Natural killer cell treated with Interleukin-12 subunit alpha and Interleukin-12 subunit beta and Interleukin-15 and Interleukin-18, amount 100 ng/mL, for 72 hours (primary cell): ENCODE measurements at regions not wholly inside any gene's neighbourhood (a gene's known extent, or its start where the extent isn't known, plus 50 kb on each side); places are given as distances from the start of the nearest gene placed in this dataset.
"Not testable (repeated sequence)": the region's sequence is repeated elsewhere in the genome, so short reads cannot be mapped to it uniquely, and the experiment has no call there.

Source experiments
- ATAC-seq, 2 donors: fragments of 150-1000 bp; cut with Tn5 transposase in 1 of 2; sonication (Bioruptor Pico), chemical (Tn5 transposase) in 1 of 2; 2 replicates each; pipeline ENCODE4 v1.10.0; 2021
- DNase-seq: peaks from one replicate; pipeline ENCODE4 v3.0.0; 2022; ENCODE audit warnings: low spot score
- H3K27ac Mint-ChIP-seq, 2 donors: 1 replicate in 1 of 2; 2 replicates in 1 of 2; pipeline ENCODE4 v1.8.0; 2022; ENCODE audit warnings: mixed read lengths in 2 of 2, mild to moderate bottlenecking in 1 of 2, moderate library complexity in 1 of 2
- H3K27me3 Mint-ChIP-seq, 2 donors: 1 replicate in 1 of 2; 2 replicates in 1 of 2; pipeline ENCODE4 v1.8.0; 2022; ENCODE audit warnings: mixed read lengths in 2 of 2
- H3K36me3 Mint-ChIP-seq: one replicate; pipeline ENCODE4 v1.8.0; 2022; ENCODE audit warnings: mixed read lengths
- H3K4me1 Mint-ChIP-seq, 2 donors: 1 replicate in 1 of 2; 2 replicates in 1 of 2; pipeline ENCODE4 v1.8.0; 2022; ENCODE audit warnings: low read depth in 2 of 2, mixed read lengths in 2 of 2, mild to moderate bottlenecking in 1 of 2
- H3K4me3 Mint-ChIP-seq: one replicate; pipeline ENCODE4 v1.8.0; 2022; ENCODE audit warnings: mixed read lengths
- H3K9me3 Mint-ChIP-seq: 2 replicates; pipeline ENCODE4 v1.8.0; 2022; ENCODE audit warnings: mixed read lengths

GRCh38 chr13:76829572-76830327 is 56.5 kb downstream of the KCTD12 start:
- DNase-seq (no peak), ATAC-seq (no peak)
- peaks cover 0 to 2% of the 10 kb centered on the region in 2 donors for H3K4me1 Mint-ChIP-seq
- H3K36me3 Mint-ChIP-seq: no peaks in the 10 kb centered on the region
- H3K4me3 Mint-ChIP-seq: no peak overlapping the region
- H3K27me3 Mint-ChIP-seq: peaks cover 18% of the 10 kb centered on the region in 2 donors
- H3K27ac Mint-ChIP-seq: no peak overlapping the region
- H3K9me3 Mint-ChIP-seq: no peaks in the 10 kb centered on the region

- Mint-ChIP-seq H3K9me3 (no peaks in the 10 kb centered on the region), H3K27ac (no peak overlapping the region), H3K27me3 (peaks cover 20 to 30% of the 10 kb centered on the region in 2 donors), H3K4me1 (peaks cover 0 to 2% of the 10 kb centered on the region in 2 donors), H3K36me3 (no peaks in the 10 kb centered on the region), H3K4me3 (no peak overlapping the region)
- DNase-seq (no peak), ATAC-seq (no peak)
These were observed 57.9 kb downstream of the KCTD12 start for GRCh38 chr13:76828316-76828741.

GRCh38 chr13:76826527-76826926 is 59.7 kb downstream of the KCTD12 start:
- DNase-seq (no peak), ATAC-seq (no peak)
- no peaks in the 10 kb centered on the region for H3K36me3 Mint-ChIP-seq
- H3K4me1 Mint-ChIP-seq: peaks cover 0 to 2% of the 10 kb centered on the region in 2 donors
- no peaks in the 10 kb centered on the region for H3K9me3 Mint-ChIP-seq
- peaks cover 14 to 21% of the 10 kb centered on the region in 2 donors for H3K27me3 Mint-ChIP-seq
- no peak overlapping the region for H3K27ac Mint-ChIP-seq
- H3K4me3 Mint-ChIP-seq: no peak overlapping the region

- no peak for DNase-seq
- no peaks in the 10 kb centered on the region for H3K9me3 Mint-ChIP-seq
- H3K27ac Mint-ChIP-seq: no peak overlapping the region
- no peaks in the 10 kb centered on the region for H3K36me3 Mint-ChIP-seq
- peaks cover 13 to 19% of the 10 kb centered on the region in 2 donors for H3K27me3 Mint-ChIP-seq
- no peak overlapping the region for H3K4me3 Mint-ChIP-seq
- peaks cover 0 to 2% of the 10 kb centered on the region in 2 donors for H3K4me1 Mint-ChIP-seq
- no peak for ATAC-seq
These were observed 60.8 kb downstream of the KCTD12 start for GRCh38 chr13:76825430-76825829.

GRCh38 chr13:76823969-76824368 is 62.2 kb downstream of the KCTD12 start:
- no peaks in the 10 kb centered on the region for H3K36me3 Mint-ChIP-seq
- peaks cover 0 to 2% of the 10 kb centered on the region in 2 donors for H3K4me1 Mint-ChIP-seq
- H3K4me3 Mint-ChIP-seq: no peak overlapping the region
- H3K27ac Mint-ChIP-seq: no peak overlapping the region
- H3K9me3 Mint-ChIP-seq: no peaks in the 10 kb centered on the region
- peaks cover 12 to 20% of the 10 kb centered on the region in 2 donors for H3K27me3 Mint-ChIP-seq
- ATAC-seq (no peak), DNase-seq (no peak)

GRCh38 chr13:76822698-76823267 is 63.4 kb downstream of the KCTD12 start:
- no peak overlapping the region for H3K4me3 Mint-ChIP-seq
- peaks cover 17 to 32% of the 10 kb centered on the region in 2 donors for H3K27me3 Mint-ChIP-seq
- no peaks in the 10 kb centered on the region for H3K4me1 Mint-ChIP-seq
- H3K36me3 Mint-ChIP-seq: no peaks in the 10 kb centered on the region
- ATAC-seq (no peak), DNase-seq (no peak)
- H3K9me3 Mint-ChIP-seq: no peaks in the 10 kb centered on the region
- no peak overlapping the region for H3K27ac Mint-ChIP-seq

GRCh38 chr13:76821222-76821621 is 65.0 kb downstream of the KCTD12 start:
- DNase-seq, ATAC-seq, H3K4me3 Mint-ChIP-seq, H3K27ac Mint-ChIP-seq, H3K36me3 Mint-ChIP-seq, H3K4me1 Mint-ChIP-seq, H3K9me3 Mint-ChIP-seq: not testable (repeated sequence)
- peaks cover 17 to 39% of the 10 kb centered on the region in 2 donors for H3K27me3 Mint-ChIP-seq

- H3K27ac Mint-ChIP-seq: no peak overlapping the region
- no peak for DNase-seq
- no peaks in the 10 kb centered on the region for H3K4me1 Mint-ChIP-seq
- no peak overlapping the region for H3K4me3 Mint-ChIP-seq
- no peak for ATAC-seq
- no peaks in the 10 kb centered on the region for H3K9me3 Mint-ChIP-seq
- H3K27me3 Mint-ChIP-seq: peaks cover 22 to 44% of the 10 kb centered on the region in 2 donors
- no peaks in the 10 kb centered on the region for H3K36me3 Mint-ChIP-seq
These were observed 65.4 kb downstream of the KCTD12 start for GRCh38 chr13:76820759-76821158.

GRCh38 chr13:76816394-76816793 is 69.8 kb downstream of the KCTD12 start:
- no peak overlapping the region for H3K4me3 Mint-ChIP-seq
- H3K36me3 Mint-ChIP-seq: no peaks in the 10 kb centered on the region
- H3K27me3 Mint-ChIP-seq: peaks cover 18 to 38% of the 10 kb centered on the region in 2 donors
- no peak overlapping the region for H3K27ac Mint-ChIP-seq
- ATAC-seq: no peak
- no peak for DNase-seq
- no peaks in the 10 kb centered on the region for H3K4me1 Mint-ChIP-seq
- no peaks in the 10 kb centered on the region for H3K9me3 Mint-ChIP-seq

- no peak for DNase-seq
- no peaks in the 10 kb centered on the region for H3K36me3 Mint-ChIP-seq
- H3K4me1 Mint-ChIP-seq: no peaks in the 10 kb centered on the region
- no peak overlapping the region for H3K27ac Mint-ChIP-seq
- no peak for ATAC-seq
- no peaks in the 10 kb centered on the region for H3K9me3 Mint-ChIP-seq
- H3K27me3 Mint-ChIP-seq: peaks cover 20 to 41% of the 10 kb centered on the region in 2 donors
- H3K4me3 Mint-ChIP-seq: no peak overlapping the region
These were observed 70.9 kb downstream of the KCTD12 start for GRCh38 chr13:76815344-76815743.

- DNase-seq (no peak), ATAC-seq (no peak)
These were observed 72.3 kb downstream of the KCTD12 start for GRCh38 chr13:76813891-76814290.

GRCh38 chr13:76813000-76813691 is 73.1 kb downstream of the KCTD12 start:
- no peak overlapping the region for H3K27ac Mint-ChIP-seq
- no peak for ATAC-seq
- peaks cover 3% of the 10 kb centered on the region for H3K9me3 Mint-ChIP-seq
- no peak overlapping the region for H3K4me3 Mint-ChIP-seq
- H3K36me3 Mint-ChIP-seq: no peaks in the 10 kb centered on the region
- H3K27me3 Mint-ChIP-seq: peaks cover 13 to 36% of the 10 kb centered on the region in 2 donors
- no peak for DNase-seq
- no peaks in the 10 kb centered on the region for H3K4me1 Mint-ChIP-seq

More at GRCh38 chr13:76813891-76814290, 72.3 kb downstream of the KCTD12 start:
- Mint-ChIP-seq H3K9me3 (peaks cover 3% of the 10 kb centered on the region), H3K4me1 (no peaks in the 10 kb centered on the region), H3K36me3 (no peaks in the 10 kb centered on the region), H3K27me3 (peaks cover 19 to 40% of the 10 kb centered on the region in 2 donors), H3K4me3 (no peak overlapping the region), H3K27ac (no peak overlapping the region)

GRCh38 chr13:76812206-76812897 is 73.9 kb downstream of the KCTD12 start:
- H3K4me1 Mint-ChIP-seq: no peaks in the 10 kb centered on the region
- DNase-seq (no peak), ATAC-seq (no peak)
- H3K36me3 Mint-ChIP-seq: no peaks in the 10 kb centered on the region
- peaks cover 12 to 36% of the 10 kb centered on the region in 2 donors for H3K27me3 Mint-ChIP-seq
- peaks cover 3% of the 10 kb centered on the region for H3K9me3 Mint-ChIP-seq
- H3K4me3 Mint-ChIP-seq: no peak overlapping the region
- H3K27ac Mint-ChIP-seq: no peak overlapping the region
